ENCODE measurements at regions not wholly inside any gene's neighbourhood (a gene's known extent, or its start where the extent isn't known, plus 50 kb on each side); places are given as distances from the start of the nearest gene placed in this dataset.

DNA sequence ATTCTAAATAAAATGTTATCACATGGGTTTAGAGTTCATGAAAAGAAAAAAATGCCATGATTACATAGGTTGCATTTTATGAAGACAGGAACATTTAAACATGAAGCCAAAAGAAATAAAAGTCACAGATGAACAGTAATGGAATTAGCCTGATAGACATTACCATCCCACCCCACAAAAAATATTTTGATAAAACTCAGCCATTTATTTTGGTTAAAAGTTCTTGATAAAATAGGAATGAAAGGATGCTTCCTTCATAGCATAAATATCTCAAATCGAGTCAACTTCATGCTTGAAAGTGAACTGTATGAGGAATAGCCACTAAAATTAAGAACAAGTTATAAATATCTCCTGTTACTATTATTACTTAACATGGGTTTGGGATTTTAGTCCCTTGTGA is 101.9 kb upstream of the TMC3 start:
- no peak for DNase-seq
- no peaks in the 10 kb centered on the region for H3K9me3 ChIP-seq
- no peaks in the 10 kb centered on the region for H3K36me3 ChIP-seq
- H3K4me3 ChIP-seq: no peak overlapping the region
- H3K27me3 ChIP-seq: no peaks in the 10 kb centered on the region

GRCh38 chr15:81475471-81475870 is 101.5 kb upstream of the TMC3 start:
- DNase-seq: no peak
- no peaks in the 10 kb centered on the region for H3K27me3 ChIP-seq
- H3K9me3 ChIP-seq: no peaks in the 10 kb centered on the region
- no peaks in the 10 kb centered on the region for H3K36me3 ChIP-seq
- H3K4me3 ChIP-seq: no peak overlapping the region

DNA sequence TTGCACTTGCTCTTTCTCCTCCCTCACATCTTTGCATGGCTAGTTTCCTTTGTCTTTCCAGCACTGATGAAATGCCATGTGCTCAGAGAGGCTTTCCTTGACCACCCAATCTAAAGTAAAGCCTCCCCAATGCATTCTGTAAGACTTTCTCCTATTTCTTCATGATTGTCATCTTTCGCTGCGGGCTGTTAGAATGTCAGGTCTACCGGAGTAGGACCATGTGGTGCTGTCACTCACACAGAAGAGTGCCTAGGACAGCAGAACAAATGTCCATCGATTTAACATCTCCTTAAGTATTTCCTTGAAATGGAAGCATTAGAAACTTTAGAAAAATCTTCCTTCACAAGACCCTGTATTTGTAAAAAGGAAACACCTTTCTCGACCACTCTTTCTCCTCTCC is 99.9 kb upstream of the TMC3 start:
- Histone ChIP-seq H3K27me3 (no peaks in the 10 kb centered on the region), H3K9me3 (no peaks in the 10 kb centered on the region), H3K4me3 (no peak overlapping the region), H3K36me3 (no peaks in the 10 kb centered on the region)
- no peak for DNase-seq

DNA sequence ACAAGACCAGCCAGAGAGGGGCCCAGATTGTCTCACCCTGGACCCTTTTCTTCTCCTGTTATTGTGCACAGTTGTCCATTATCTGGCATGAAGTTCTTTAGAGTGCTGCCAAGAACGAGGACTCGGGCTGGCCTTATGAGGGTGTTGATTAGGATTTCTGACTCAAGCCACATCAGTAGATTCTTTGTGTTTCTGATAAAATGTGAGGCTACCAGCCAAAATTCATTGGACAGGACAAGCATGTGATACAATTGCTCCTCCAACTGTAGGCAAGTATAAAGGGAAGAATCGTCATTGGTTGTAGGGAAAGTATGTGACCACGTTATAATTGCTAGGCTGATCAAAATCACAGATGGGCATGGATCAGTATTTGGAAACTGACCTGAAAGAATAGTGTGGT is 99.2 kb upstream of the TMC3 start:
- no peak for DNase-seq
- no peaks in the 10 kb centered on the region for H3K27me3 ChIP-seq
- H3K9me3 ChIP-seq: no peaks in the 10 kb centered on the region
- no peaks in the 10 kb centered on the region for H3K36me3 ChIP-seq
- no peak overlapping the region for H3K4me3 ChIP-seq

GRCh38 chr15:81471151-81471550 is 97.1 kb upstream of the TMC3 start:
- no peak for DNase-seq
- no peaks in the 10 kb centered on the region for H3K36me3 ChIP-seq
- no peaks in the 10 kb centered on the region for H3K9me3 ChIP-seq
- no peaks in the 10 kb centered on the region for H3K27me3 ChIP-seq
- H3K4me3 ChIP-seq: no peak overlapping the region

DNA sequence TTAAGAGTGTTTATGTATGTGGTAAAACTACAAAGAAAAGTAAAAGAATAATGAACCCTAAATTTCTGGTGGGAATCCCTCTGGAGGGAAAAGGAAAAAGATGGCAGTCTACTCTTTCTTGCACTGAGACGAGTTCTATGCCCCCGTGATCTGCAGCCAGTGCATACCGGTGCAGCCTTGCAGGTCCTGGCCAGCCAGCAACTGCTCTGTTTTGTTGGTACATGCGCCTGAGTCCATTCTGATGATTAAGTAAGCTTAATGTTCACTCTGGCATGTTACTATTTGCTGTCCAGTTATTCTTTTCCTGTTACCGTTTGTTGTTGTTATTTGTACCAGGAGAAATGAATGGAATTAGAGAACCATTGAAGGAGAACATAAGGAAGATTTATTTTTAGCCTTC is 95.1 kb upstream of the TMC3 start:
- no peaks in the 10 kb centered on the region for H3K36me3 ChIP-seq
- no peak for DNase-seq
- 0 out of 2 replicates have a peak, but pooled peaks cover 5% of the 10 kb centered on the region for H3K9me3 ChIP-seq
- H3K27me3 ChIP-seq: no peaks in the 10 kb centered on the region
- no peak overlapping the region for H3K4me3 ChIP-seq

DNA sequence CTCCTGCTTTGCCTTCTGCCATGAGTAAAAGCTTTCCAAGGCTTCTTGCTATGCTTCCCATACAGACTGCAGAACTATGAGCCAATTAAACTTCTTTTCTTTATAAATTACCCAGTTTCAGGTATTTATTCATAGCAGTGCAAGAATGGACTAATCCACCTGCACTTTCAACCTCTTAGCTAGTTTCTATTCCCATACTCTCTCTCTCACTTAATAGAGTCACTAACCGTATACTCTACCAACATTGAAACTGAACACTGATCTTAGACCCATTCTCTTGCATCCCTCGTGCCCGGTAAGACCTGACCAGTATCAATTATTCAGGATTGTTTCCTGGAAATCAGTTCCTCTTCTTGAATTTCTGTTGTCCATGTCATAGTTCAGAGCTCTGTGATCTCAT is 92.7 kb upstream of the TMC3 start:
- no peak overlapping the region for H3K4me3 ChIP-seq
- DNase-seq: no peak
- no peaks in the 10 kb centered on the region for H3K36me3 ChIP-seq
- H3K27me3 ChIP-seq: no peaks in the 10 kb centered on the region
- 0 out of 2 replicates have a peak, but pooled peaks cover 5% of the 10 kb centered on the region for H3K9me3 ChIP-seq

DNA sequence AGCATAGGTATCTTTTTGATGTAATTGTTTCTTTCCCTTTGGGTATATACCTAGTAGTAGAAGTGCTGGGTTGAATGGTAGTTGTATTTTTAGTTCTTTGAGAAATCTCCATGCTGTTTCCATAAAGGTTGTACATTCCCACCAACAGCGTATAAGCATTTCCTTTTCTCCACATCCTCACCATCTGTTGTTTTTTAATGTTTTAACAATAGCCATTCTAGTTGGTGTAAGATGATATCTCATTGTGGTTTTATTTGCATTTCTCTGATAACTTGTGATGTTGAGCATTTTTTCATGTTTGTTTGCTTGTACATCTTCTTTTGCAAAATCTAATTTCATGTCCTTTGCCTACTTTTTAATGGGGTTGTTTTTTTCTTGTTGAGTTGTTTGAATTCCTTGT is 80.0 kb upstream of the TMC3 start:
- peaks cover 2% of the 10 kb centered on the region; the same call in 1 of the 2 replicates for H3K27me3 ChIP-seq
- peaks cover 6% of the 10 kb centered on the region; the same call in 1 of the 2 replicates for H3K9me3 ChIP-seq
- DNase-seq: no peak
- H3K36me3 ChIP-seq: no peaks in the 10 kb centered on the region
- no peak overlapping the region for H3K4me3 ChIP-seq

DNA sequence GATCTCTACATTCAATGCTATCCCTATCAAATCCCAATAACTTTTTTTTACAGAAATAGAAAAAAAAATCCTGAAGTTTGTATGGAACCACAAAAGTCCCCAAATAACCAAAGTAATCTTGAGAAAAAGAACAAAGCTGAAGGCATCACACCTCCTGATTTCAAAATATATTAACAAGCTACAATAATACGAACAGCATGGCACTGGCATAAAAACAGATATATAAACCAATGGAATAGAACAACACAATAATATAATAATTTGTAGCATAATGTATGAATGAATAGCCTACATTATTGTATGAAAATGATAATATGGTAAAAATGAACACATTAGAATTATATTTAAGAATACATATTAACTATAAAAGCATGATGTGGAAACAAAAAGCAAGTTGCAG is 76.7 kb upstream of the TMC3 start:
- H3K9me3 ChIP-seq: peaks cover 4% of the 10 kb centered on the region; the same call in 1 of the 2 replicates

GRCh38 chr15:81449836-81450474 is 75.9 kb upstream of the TMC3 start:
- Histone ChIP-seq H3K9me3 (peaks cover 9% of the 10 kb centered on the region), H3K27me3 (peaks cover 4% of the 10 kb centered on the region), H3K4me3 (no peak overlapping the region), H3K36me3 (no peaks in the 10 kb centered on the region)
- DNase-seq: no peak

More for the DNA sequence above, 76.7 kb upstream of the TMC3 start:
- Histone ChIP-seq H3K36me3 (no peaks in the 10 kb centered on the region), H3K4me3 (no peak overlapping the region), H3K27me3 (peaks cover 2% of the 10 kb centered on the region)
- no peak for DNase-seq

- H3K27me3 ChIP-seq: peaks cover 23% of the 10 kb centered on the region
- no peaks in the 10 kb centered on the region for H3K36me3 ChIP-seq
- peaks cover 5% of the 10 kb centered on the region; the same call in 1 of the 2 replicates for H3K9me3 ChIP-seq
- H3K4me3 ChIP-seq: no peak overlapping the region
- DNase-seq: no peak
Measured at GRCh38 chr15:81443040-81443820, 69.2 kb upstream of the TMC3 start.

- H3K36me3 ChIP-seq: no peaks in the 10 kb centered on the region
- DNase-seq: no peak
- peaks cover 23% of the 10 kb centered on the region for H3K27me3 ChIP-seq
- peaks cover 5% of the 10 kb centered on the region; the same call in 1 of the 2 replicates for H3K9me3 ChIP-seq
- no peak overlapping the region for H3K4me3 ChIP-seq
Measured at GRCh38 chr15:81442454-81442853, 68.4 kb upstream of the TMC3 start.

DNA sequence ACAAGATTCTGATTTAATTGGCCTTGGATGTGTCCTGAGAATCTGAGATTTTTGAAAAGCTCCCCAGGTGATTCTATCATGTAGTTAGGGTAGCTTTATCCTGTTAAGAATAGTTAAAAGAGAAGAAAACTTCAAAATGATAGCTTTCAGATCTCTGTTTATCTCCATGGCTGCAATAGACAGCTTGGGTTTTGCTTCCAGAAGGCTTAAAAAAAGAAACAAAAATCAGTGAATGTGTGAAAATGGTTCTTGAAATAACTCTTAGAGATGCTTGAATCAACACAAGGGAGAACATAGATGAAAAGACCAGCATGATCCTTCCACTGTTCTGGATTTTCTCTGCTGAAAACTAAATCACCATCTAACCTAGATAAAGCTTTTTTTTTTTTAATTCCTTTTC is 60.8 kb upstream of the TMC3 start:
- peaks cover 20% of the 10 kb centered on the region for H3K27me3 ChIP-seq
- DNase-seq: no peak
- no peaks in the 10 kb centered on the region for H3K36me3 ChIP-seq
- no peak overlapping the region for H3K4me3 ChIP-seq
- no peaks in the 10 kb centered on the region for H3K9me3 ChIP-seq

DNA sequence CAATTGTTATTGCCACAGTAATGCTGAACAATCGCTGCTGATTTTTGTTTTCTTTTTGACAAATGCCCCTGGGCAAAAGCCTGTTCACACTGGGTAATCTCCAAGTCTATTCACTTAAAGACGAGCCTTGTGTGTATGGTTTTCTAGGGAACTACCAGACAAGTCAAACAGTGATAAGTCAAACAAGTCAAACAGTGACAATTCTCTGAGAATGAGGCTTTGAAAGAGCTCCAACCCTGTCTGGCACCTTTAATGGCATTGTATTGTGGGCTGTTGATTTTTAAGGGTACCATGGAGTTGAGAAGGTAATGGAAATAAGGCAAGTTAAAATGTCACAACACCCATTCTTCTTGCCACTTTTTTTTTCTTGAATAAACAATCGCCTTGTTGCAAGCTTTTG is 59.4 kb upstream of the TMC3 start:
- Histone ChIP-seq H3K9me3 (no peaks in the 10 kb centered on the region), H3K4me3 (no peak overlapping the region), H3K27me3 (peaks cover 14% of the 10 kb centered on the region), H3K36me3 (no peaks in the 10 kb centered on the region)
- DNase-seq: no peak

DNA sequence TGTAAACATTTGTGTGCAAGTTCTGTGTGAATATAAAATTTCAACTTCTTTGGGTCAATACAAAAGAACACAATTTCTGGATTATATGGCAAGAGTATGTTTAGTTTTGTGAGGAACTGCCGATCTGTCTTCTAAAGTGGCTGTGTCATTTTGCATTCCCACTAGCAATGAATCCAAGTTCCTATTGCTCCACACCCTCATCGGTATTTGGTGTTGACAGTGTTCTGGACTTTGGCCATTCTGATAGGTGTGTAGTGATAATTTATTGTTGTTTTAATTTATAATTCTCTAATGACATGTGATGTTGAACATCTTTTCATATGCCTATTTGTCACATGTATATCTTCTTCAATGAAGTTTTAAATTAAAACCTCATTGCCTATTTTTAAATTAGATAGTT is 58.2 kb upstream of the TMC3 start:
- no peak overlapping the region for H3K4me3 ChIP-seq
- peaks cover 14% of the 10 kb centered on the region for H3K27me3 ChIP-seq
- no peaks in the 10 kb centered on the region for H3K36me3 ChIP-seq
- DNase-seq: no peak
- no peaks in the 10 kb centered on the region for H3K9me3 ChIP-seq

- H3K27me3 ChIP-seq: peaks cover 3% of the 10 kb centered on the region; the same call in 1 of the 2 replicates
- no peak for DNase-seq
- H3K4me3 ChIP-seq: no peak overlapping the region
- H3K9me3 ChIP-seq: no peaks in the 10 kb centered on the region
- no peaks in the 10 kb centered on the region for H3K36me3 ChIP-seq
Measured at GRCh38 chr15:81427176-81427575, 53.2 kb upstream of the TMC3 start.

DNA sequence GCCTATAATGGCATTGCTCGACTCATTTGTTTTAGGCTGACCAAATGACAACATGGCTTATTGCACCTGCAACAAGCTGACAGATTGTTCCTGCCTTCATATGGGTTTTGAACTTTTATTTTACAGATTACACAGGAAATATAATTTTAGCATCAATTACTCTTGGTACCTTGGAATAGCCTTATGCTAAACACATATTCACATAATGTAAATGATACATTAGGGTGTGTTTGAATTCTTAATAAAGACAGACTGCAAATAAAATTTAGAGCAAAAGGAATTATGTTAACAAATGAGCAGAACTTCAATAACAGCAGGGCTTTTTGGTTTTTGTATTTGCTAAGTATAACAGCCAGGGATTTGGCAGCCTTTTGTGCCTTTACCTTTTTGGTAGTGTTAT is 51.9 kb upstream of the TMC3 start:
- no peak for DNase-seq
- no peak overlapping the region for H3K4me3 ChIP-seq
- no peaks in the 10 kb centered on the region for H3K36me3 ChIP-seq
- H3K27me3 ChIP-seq: peaks cover 3% of the 10 kb centered on the region; the same call in 1 of the 2 replicates
- H3K9me3 ChIP-seq: no peaks in the 10 kb centered on the region

Data from MG63 (cell line).